SHP77 (cell line): ENCODE measurements at regions not wholly inside any gene's neighbourhood (a gene's known extent, or its start where the extent isn't known, plus 50 kb on each side); places are given as distances from the start of the nearest gene placed in this dataset.
A peak's percentile ranks its signal among the peaks of the same experiment; 100 is the strongest.

Experiments used
- DNase-seq, 2 experiments: peaks; one replicate each; lab custom pipeline; 2025; lab: John Stamatoyannopoulos, UW

- DNase-seq = no peak
These were observed 843.0 kb downstream of the BRD1 start for GRCh38 chr22:48984639-48985038.

- no peak for DNase-seq
These were observed 845.3 kb downstream of the BRD1 start for GRCh38 chr22:48982321-48982905.

GRCh38 chr22:48981371-48982061 lies 846.2 kb downstream of the BRD1 start:
- no peak for DNase-seq

- DNase-seq = no peak
These were observed 846.8 kb downstream of the BRD1 start for GRCh38 chr22:48980918-48981317.

DNA sequence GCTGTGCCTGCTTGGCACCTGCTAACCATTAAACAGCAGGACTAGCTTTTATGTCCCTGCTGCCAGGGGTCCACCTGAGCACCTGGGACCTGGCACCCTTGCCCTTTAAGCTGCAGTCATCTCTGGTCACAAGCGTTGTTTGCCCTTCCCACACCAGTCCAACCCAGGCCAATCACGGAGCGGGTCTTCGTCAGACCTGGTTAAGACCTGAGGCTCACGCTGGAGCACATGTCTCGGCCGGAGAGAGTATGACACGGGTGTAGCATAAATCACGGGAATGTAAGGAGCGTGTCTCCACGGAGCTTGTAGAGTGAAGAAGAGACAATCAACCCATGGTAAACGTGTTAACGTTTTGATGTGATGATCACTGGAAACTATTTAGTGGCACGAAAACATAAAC lies 847.3 kb downstream of the BRD1 start:
- no peak for DNase-seq

DNA sequence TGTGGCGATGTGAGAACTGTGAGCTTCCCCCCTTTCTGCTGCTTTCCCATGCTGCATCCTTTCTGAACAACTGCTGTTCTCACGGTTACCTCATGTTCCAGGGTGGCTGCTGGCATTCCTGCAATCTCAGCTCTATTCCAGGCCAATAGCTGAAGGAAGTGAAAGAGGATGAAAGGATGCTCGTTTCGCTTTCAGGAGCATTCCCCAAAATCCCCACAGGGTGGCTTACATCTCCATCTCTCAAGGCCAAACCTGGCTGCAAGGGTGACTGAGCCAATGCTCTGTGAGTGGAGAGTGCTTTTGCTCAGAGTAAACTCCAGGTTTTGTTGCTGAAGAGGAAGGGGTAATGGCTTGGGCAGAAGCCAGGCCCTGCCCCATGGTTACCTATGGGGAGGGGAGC lies 848.2 kb downstream of the BRD1 start:
- peak; percentile 48 to 57 for DNase-seq

DNA sequence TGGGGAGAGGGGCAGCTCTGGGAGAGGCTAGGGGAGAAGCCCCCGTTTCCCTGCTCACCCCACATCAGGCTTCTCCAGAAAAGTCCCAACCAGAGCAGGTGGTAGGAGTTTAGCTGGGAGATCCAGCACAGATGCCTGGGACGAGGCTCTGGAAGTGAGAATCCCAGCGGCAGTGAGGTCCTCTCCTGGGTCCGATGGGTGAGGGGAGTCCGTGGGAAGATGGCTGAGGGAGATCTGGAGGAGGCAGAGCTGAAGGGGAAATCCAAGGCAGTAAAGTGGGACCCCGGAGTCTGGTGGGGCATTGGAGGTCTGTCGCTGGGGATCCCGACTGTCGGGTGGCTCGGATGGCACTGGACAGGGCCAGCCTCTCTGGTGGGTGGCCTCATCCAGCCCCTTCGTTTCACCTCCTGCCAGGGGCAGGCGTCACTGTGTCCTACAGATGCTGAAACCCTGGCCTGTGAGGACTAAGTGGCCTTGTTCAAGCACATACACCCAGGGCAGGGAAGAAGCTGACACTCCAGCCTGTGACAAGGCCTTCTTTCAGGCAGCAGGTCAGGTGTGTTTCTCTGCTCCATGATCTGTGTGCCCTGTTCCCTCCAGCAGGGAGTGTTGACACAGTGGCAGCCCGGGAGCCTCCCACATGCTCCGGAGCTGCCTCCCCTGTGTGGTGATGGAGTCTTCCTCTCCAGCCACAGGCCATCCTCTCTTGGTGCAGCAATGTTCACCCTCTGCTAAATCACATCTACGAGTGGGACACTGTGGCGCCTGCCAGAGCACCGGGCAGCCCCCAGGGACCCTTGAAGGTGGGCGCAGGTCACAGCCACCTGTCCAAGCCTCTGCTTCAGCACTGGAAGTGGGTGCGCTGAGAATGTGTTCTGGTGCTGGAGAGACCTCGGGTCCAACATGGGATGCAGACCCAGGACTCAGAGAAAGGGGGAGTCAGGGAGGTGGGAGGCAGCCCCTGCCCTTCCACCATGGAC lies 850.8 kb downstream of the BRD1 start:
- DNase-seq = peak in 1 of 2 experiments; percentile 10

GRCh38 chr22:48975886-48976285 lies 851.8 kb downstream of the BRD1 start:
- no peak for DNase-seq

DNA sequence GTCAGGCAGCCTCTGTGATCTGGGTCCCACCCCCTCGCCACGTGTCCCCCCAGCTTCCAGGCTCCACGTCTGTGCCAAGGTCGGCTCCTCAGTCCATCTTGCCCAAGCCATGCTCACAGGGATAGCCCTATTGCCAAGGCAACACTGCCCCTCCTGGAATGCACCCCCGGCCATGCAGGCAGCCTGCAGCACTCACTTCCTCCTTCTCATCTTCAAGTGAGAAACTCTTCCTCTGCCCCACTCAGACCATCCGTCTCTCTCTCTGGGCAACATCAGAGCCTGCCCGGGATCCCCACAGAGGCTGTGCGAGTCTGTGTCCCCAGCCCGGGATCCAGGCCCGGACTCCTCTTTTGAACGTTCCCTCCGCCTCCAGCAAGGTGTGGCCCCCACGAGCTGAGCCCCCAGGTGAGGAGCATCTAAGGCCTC lies 852.3 kb downstream of the BRD1 start:
- no peak for DNase-seq

DNA sequence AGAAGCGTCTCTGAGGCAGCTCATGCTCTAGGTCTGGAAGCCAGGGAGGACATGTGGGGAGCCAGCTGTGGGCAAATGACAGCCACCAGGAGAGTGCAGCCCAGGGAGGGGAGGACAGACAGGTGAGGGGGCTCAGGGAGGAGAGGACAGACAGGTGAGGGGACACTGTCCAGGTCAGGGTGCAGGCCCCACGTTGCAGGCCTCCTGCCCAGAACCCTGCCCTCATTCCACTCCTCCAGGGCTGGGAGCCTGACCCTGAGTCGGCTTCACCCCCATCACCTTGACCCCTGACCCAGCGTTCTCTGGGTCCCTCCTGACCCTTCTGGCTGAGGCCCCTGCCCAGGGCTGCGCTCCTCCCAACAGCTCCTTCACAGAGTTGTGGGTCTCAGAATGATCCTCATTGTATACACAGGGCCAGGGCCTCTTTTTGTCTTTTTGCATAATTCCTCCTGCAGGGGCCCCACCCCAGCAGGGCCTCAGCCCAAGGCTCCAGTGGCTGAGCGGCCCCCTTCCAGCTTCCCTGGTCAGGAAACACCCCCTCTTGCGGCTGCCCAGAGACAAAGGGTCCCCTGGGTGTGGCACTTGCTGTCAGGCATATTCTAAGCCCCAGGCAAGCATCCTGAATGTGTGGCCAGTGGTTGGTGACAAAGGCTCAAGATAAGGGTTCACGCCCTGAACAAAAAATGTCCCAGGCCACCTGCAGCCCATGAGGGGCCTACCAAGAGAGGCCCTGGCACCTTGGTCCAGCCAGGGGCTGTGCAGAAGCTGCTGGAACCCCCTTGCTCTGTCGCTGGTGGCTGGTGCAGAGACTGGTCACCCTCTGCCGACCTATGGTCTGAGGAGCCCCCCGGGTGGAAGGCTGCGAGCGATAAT lies 853.0 kb downstream of the BRD1 start:
- no peak for DNase-seq

DNA sequence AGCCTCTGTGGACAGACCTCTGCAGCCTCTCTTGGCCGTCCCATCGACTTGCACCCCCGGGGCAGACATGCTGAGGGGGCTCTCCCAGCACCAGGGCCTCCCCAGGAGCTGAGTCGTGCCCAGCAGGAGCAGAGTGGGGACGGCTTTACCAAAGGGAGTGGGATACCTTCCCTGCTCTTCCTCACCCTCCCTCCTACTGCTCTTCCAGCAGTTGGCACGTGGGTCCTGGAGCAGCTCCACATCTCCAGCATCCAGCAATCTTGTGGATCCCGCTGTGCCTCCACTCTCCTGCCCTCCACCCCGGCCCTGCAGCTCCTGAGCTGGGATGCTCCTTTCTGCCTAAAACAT lies 854.0 kb downstream of the BRD1 start:
- no peak for DNase-seq

DNA sequence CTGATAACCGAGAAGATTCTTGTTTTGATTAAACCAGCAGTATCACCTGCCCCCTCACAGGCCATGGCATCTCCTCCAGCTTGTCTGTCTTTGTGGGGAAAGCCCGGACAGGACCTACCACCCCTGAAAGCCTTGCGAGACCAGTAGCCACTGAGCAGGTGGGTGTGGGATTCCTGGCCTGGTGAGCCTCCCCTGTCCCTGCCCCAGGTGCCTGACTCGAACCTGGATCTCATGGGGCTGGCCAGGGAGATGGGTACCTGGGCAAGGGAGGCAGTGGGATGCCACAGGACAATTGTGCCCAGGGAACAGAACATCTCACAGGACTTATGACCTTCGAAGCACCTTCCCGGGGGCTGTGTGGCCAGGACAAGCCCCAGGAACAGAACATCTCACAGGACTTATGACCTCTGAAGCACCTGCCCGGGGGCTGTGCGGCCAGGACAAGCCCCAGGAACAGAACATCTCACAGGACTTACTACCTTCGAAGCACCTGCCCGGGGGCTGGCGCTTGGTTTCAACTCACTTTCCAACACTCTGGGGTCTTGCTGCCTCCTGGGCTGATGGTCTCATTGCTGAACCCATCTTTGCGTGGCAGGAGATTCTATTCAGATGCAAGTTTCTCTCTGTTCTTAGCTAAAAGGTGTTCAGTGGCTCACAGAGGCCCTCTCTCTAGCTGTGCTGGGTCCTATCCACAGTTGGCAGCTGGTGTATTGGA lies 854.5 kb downstream of the BRD1 start:
- no peak for DNase-seq

GRCh38 chr22:48968201-48968959 lies 859.3 kb downstream of the BRD1 start:
- peak; percentile 37 to 49 for DNase-seq

DNA sequence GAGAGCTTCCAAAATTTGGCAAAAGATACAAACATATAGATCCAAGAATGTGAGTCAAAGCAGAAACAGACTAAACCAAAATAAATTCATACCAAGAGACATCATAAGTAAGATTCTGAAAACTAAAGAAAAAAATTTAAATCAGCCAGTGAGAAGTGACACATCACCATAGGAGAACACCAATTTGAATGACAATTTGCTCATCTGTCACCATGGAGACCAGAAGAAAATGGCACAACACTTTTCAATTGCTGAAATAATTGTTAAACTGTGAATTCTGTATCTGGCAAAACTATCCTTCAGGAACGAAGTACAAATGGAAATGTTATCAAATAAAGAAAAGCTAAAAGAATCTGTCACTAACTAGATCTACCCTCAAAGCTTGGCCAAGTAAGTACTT lies 864.3 kb downstream of the BRD1 start:
- DNase-seq = no peak

DNA sequence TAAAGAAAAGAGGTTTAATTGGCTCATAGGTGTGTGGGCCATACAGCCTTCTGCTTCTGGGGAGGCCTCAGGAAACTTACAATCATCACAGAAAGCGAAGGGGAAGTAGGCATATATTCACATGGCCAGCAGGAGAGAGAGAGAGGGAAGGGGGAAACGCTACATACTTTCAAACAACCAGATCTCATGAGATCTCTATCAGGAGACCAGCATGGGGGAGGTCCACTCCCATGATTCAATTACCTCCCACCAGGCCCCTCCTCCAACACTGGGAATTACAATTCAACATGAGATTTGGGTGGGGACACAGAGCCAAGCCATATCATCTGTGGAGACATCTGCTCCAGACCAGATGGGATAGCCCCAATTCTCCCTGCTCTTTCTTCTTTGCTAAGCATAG lies 866.0 kb downstream of the BRD1 start:
- no peak for DNase-seq

GRCh38 chr22:48960980-48961660 lies 866.6 kb downstream of the BRD1 start:
- no peak for DNase-seq

DNA sequence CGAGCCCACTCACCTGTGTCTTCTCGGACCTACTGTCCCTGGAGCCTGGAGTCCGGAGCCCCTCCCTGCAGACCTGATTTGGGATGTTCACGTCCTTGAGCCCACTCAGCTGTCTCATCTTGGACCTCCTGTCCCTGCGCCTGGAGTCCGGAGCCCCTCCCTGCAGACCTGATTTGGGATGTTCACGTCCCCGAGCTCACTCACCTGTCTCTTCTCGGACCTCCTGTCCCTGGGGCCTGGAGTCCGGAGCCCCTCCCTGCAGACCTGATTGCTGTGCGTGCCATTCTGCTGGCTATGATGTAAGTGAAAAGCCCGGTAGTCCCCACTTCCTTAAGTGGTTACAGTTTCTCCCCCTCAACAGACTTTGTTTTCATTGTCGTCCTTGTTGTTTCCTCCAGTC lies 867.1 kb downstream of the BRD1 start:
- no peak for DNase-seq

- DNase-seq = no peak
These were observed 868.2 kb downstream of the BRD1 start for GRCh38 chr22:48959496-48959895.

DNA sequence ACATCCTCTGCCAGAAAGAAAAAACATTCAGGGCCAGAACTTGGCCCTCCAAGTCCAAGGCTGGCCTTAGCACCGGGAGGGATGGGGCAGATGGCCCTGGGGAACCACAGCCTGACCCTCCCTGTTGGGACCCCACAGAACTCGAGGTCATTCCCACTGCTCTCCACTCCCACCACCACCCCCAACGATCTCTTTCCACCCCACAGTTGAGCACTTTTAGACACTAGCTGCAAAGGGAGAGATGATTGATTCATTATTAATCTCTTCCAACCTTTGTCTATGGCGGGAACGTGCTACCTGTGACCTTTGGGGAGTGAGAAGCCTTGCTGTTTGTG lies 869.7 kb downstream of the BRD1 start:
- DNase-seq = no peak
